Mesothelial cell of epicardium (in vitro differentiated cells): ENCODE measurements at regions not wholly inside any gene's neighbourhood (a gene's known extent, or its start where the extent isn't known, plus 50 kb on each side); places are given as distances from the start of the nearest gene placed in this dataset.

Experiments
- DNase-seq, 2 experiments: peaks; one replicate each; pipeline ENCODE4 v3.0.0; 2021; ENCODE audit warnings: low spot score in 2 of 2; ENCODE audit not compliant: unreplicated experiment in 2 of 2
- H3K27ac Mint-ChIP-seq: 2 replicates; pipeline ENCODE4 v1.8.0; 2021; ENCODE audit warnings: mixed read lengths
- H3K27me3 Mint-ChIP-seq: 2 replicates; pipeline ENCODE4 v1.8.0; 2021; ENCODE audit warnings: low read depth, mixed read lengths
- H3K36me3 Mint-ChIP-seq: 2 replicates; pipeline ENCODE4 v1.8.0; 2021; ENCODE audit warnings: mixed read lengths
- H3K4me1 Mint-ChIP-seq: 2 replicates; pipeline ENCODE4 v1.8.0; 2021; ENCODE audit warnings: mixed read lengths
- H3K4me3 Mint-ChIP-seq: 2 replicates; pipeline ENCODE4 v1.8.0; 2021; ENCODE audit warnings: mild to moderate bottlenecking, moderate library complexity, mixed read lengths
- H3K9me3 Mint-ChIP-seq: 2 replicates; pipeline ENCODE4 v1.8.0; 2021; ENCODE audit warnings: mixed read lengths
- TF ChIP-seq, protein P1 (sequence below): fragments of 200-600 bp; sonication (generic); IDR thresholded peaks from one replicate; pipeline ENCODE4 v1.5.0; 2021; ENCODE audit warnings: antibody characterized with exemption; ENCODE audit not compliant: unreplicated experiment

DNA sequence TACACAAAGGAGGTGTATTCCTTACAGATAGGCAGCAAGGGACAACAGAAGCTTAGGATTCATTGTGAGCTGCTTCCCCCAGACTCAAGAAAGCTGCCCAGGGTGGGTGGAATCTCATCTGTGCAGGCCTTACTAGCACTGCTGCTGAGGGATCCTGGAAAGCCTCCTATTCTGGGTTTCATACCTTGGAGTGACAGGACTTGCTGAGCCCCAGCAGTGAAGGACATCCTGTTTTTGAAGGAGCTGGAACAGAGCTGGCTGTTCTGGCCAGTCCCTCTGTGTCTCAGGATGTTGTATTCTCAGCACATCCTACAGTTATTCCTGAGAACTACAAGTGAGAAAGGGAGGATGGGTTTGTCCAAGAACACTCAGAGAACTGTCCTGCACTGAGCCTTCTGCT, 486.3 kb downstream of the PTPRU start:
- Mint-ChIP-seq H3K9me3 (peaks cover 37% of the 10 kb centered on the region), H3K27ac (no peak overlapping the region), H3K4me1 (no peaks in the 10 kb centered on the region), H3K36me3 (no peaks in the 10 kb centered on the region), H3K4me3 (no peak overlapping the region), H3K27me3 (peaks cover 7% of the 10 kb centered on the region)
- TF ChIP-seq, protein P1, sequence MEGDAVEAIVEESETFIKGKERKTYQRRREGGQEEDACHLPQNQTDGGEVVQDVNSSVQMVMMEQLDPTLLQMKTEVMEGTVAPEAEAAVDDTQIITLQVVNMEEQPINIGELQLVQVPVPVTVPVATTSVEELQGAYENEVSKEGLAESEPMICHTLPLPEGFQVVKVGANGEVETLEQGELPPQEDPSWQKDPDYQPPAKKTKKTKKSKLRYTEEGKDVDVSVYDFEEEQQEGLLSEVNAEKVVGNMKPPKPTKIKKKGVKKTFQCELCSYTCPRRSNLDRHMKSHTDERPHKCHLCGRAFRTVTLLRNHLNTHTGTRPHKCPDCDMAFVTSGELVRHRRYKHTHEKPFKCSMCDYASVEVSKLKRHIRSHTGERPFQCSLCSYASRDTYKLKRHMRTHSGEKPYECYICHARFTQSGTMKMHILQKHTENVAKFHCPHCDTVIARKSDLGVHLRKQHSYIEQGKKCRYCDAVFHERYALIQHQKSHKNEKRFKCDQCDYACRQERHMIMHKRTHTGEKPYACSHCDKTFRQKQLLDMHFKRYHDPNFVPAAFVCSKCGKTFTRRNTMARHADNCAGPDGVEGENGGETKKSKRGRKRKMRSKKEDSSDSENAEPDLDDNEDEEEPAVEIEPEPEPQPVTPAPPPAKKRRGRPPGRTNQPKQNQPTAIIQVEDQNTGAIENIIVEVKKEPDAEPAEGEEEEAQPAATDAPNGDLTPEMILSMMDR, result no peak
- DNase-seq, result no peak

DNA sequence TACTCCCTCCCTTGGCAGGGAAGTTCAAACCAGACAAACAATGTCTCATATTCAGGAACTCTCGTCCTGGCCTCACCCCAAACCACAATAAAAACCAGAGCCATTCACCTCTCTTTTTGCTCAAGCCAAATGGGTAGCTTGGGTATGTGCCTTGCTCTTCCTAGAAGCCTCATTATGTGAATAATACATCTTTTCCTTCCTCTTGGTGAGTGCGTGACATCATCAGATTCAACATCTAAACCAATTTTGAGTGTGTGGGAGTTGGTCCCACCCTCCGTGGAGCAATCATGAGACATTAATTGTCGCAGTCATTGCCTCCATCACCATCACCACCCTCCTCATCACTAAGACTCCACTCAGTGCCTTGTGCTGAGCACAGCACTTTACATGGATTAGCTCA, 482.9 kb downstream of the PTPRU start:
- H3K27ac Mint-ChIP-seq, result no peak overlapping the region
- peaks cover 4% of the 10 kb centered on the region for H3K27me3 Mint-ChIP-seq
- H3K4me1 Mint-ChIP-seq, result no peaks in the 10 kb centered on the region
- TF ChIP-seq, protein P1, result no peak
- H3K36me3 Mint-ChIP-seq, result no peaks in the 10 kb centered on the region
- peaks cover 40% of the 10 kb centered on the region for H3K9me3 Mint-ChIP-seq
- no peak for DNase-seq
- H3K4me3 Mint-ChIP-seq, result no peak overlapping the region

DNA sequence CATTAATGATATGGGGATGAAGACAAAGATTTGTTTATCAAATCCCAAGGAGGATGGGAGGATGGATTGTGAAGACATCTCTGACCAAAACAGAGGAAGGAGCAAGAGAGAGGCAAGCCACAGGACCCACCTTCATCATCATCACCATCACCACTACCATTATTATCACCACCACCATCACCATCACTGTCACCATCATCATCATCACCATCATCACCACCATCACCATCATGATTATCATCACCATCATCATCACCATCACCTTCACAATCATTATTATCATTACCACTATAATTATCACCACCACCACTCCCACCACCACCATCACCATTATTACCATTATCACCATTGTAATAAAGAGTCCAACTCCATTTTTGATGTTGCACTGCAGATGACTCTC, 482.5 kb downstream of the PTPRU start:
- no peak overlapping the region for H3K4me3 Mint-ChIP-seq
- DNase-seq, result no peak
- no peaks in the 10 kb centered on the region for H3K36me3 Mint-ChIP-seq
- H3K4me1 Mint-ChIP-seq, result no peaks in the 10 kb centered on the region
- TF ChIP-seq, protein P1, result no peak
- no peak overlapping the region for H3K27ac Mint-ChIP-seq
- peaks cover 37% of the 10 kb centered on the region for H3K9me3 Mint-ChIP-seq
- peaks cover 4% of the 10 kb centered on the region for H3K27me3 Mint-ChIP-seq

DNA sequence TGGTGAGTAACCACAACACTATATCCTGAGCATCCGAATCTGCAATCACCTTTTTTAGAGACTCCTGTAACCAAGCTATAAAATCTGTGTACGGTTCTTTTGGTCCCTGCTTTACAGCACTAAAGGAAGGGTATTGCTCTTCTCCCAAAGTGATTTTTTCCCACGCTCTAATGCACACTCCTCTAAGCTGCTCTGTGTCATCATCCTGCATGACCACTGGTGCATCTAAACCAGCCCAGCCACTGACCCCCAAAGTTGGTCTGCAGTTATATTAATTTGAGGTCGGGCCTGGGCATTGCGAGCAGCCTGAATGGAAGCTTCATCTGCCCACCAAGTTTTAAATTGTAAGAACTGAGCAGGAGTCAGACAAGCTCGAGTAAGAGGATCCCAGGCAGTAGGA, 480.0 kb downstream of the PTPRU start:
- Mint-ChIP-seq H3K4me3 (no peak overlapping the region), H3K27me3 (peaks cover 11% of the 10 kb centered on the region), H3K36me3 (no peaks in the 10 kb centered on the region), H3K4me1 (no peaks in the 10 kb centered on the region), H3K9me3 (peaks cover 28% of the 10 kb centered on the region), H3K27ac (no peak overlapping the region)
- TF ChIP-seq, protein P1, result no peak
- no peak for DNase-seq

DNA sequence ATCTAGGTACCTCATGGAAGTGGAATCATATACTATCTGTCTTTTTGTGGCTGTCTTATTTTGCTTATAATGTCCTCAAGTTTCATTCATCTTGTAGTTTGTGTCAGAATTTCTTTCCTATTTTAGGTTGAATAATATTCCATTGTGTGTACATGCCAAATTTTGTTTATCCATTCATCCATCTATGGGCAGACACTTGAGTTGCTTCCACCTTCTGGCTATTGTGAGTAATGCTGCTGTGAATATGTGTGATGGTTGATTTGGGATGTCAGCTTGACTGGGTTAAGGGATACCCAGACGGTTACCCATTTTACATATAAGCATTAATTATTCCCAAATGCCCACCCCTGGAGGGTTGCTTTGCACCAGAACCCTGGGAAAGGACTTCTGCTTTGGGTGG, 477.5 kb downstream of the PTPRU start:
- Mint-ChIP-seq H3K27me3 (peaks cover 6% of the 10 kb centered on the region), H3K27ac (no peak overlapping the region), H3K4me3 (no peak overlapping the region), H3K4me1 (peaks cover 7% of the 10 kb centered on the region), H3K36me3 (no peaks in the 10 kb centered on the region), H3K9me3 (peaks cover 12% of the 10 kb centered on the region)
- no peak for DNase-seq
- TF ChIP-seq, protein P1, result no peak

DNA sequence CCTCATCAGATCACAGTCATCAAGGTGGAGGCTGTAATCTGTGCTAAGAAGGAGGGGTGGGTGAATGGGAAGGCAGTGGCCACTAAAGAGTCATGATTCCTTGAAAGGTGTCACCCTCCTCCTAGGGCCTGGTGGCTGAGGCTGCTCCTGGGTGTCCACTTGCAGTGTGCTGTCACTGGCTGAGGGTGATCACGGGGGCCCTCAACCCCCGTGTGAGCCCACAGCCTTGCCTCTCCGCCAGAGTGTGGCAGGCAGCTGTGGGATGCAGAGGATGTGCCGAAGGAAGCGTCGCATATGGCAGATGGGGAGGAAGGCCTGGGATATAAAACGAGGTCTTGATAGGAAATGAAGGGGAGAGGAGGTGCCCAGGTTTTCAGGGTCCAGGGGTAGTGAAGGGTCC, 476.5 kb downstream of the PTPRU start:
- DNase-seq, result no peak
- no peak overlapping the region for H3K4me3 Mint-ChIP-seq
- H3K9me3 Mint-ChIP-seq, result peaks cover 5% of the 10 kb centered on the region
- H3K4me1 Mint-ChIP-seq, result peaks cover 12% of the 10 kb centered on the region
- TF ChIP-seq, protein P1, result no peak
- no peak overlapping the region for H3K27ac Mint-ChIP-seq
- H3K27me3 Mint-ChIP-seq, result peaks cover 15% of the 10 kb centered on the region
- H3K36me3 Mint-ChIP-seq, result no peaks in the 10 kb centered on the region
